ENCODE measurements at regions not wholly inside any gene's neighbourhood (a gene's known extent, or its start where the extent isn't known, plus 50 kb on each side); places are given as distances from the start of the nearest gene placed in this dataset.
"Not testable (repeated sequence)": the region's sequence is repeated elsewhere in the genome, so short reads cannot be mapped to it uniquely, and the experiment has no call there.

DNA sequence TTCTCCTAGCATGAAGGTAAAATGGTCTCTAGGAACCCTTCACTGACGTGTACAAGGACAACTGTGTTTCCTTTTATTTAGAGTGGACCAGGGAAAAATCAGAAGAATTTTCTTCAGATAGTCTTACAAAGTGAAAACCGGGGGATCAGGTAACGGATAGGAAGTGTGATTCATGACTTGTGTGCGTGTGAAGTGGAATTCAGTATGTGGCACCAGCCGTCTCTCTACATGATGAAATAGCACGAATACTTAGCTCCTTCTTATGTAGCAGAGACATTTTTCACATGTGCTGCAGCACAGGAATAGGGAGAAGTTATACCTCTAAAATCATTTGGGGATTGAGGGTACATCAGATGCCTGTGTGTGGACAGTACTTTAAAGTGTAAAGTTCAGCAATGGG, 159.2 kb downstream of the MEX3B start:
- H3K9me3 Mint-ChIP-seq: peaks cover 7% of the 10 kb centered on the region
- H3K27me3 Mint-ChIP-seq (ENCODE audit: low read depth): no peaks in the 10 kb centered on the region
- TF ChIP-seq CTCF (conservative IDR thresholded peaks at IDR 0.05): no peak
- H3K27ac Mint-ChIP-seq (ENCODE audit: unreplicated experiment): no peak overlapping the region
- peaks cover 11% of the 10 kb centered on the region for H3K36me3 Mint-ChIP-seq (ENCODE audit: low read depth)
- no peak overlapping the region for H3K4me3 Mint-ChIP-seq
- no peak for DNase-seq (ENCODE audit: low read depth, low spot score)
- H3K4me1 Mint-ChIP-seq: peaks cover 13% of the 10 kb centered on the region

DNA sequence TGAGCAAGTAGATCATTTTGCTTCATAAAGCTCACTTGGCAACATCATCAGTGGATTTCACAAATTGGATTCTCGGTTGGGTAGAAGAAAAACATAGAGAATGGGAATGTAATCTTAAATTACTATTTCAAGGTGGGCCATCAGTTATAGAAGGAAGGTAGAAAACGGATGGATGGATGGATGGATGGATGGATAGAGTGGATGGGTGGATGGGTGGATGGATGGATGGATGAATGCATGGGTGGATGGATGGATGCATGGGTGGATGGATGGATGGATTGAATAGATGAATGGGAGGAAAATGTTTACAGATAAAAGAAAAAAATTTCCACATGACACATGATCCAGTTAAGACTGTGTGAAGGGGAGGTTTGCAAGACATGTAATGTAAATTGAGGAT, 159.7 kb downstream of the MEX3B start:
- Mint-ChIP-seq H3K9me3 (peaks cover 7% of the 10 kb centered on the region), H3K27ac (ENCODE audit: unreplicated experiment) (no peak overlapping the region), H3K27me3 (ENCODE audit: low read depth) (no peaks in the 10 kb centered on the region), H3K36me3 (ENCODE audit: low read depth) (peaks cover 11% of the 10 kb centered on the region), H3K4me1 (peaks cover 13% of the 10 kb centered on the region), H3K4me3 (no peak overlapping the region)
- no peak for TF ChIP-seq CTCF (conservative IDR thresholded peaks at IDR 0.05)
- DNase-seq (ENCODE audit: low read depth, low spot score): no peak

DNA sequence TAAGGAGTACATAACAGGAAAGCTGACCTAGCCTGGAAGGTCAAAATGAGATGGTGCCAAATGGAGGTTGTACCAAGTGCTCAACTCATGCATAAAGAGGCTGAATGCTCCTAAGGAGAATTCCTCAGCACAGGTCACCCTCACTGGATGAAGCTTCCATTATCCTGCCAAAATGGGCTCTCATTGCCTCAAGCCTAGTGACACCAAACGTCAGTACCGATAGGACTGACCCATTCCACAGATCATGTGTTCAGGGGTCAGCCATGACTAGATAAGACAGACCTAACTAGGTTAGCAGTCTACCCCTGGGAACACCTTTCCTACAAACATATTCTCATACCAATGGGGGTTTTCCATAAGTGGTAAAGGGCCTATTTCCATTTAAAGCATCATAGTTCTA, 160.7 kb downstream of the MEX3B start:
- Mint-ChIP-seq H3K9me3 (peaks cover 7% of the 10 kb centered on the region), H3K4me1 (peaks cover 13% of the 10 kb centered on the region), H3K27me3 (ENCODE audit: low read depth) (no peaks in the 10 kb centered on the region), H3K4me3 (no peak overlapping the region), H3K27ac (ENCODE audit: unreplicated experiment) (no peak overlapping the region), H3K36me3 (ENCODE audit: low read depth) (peaks cover 11% of the 10 kb centered on the region)
- TF ChIP-seq CTCF (conservative IDR thresholded peaks at IDR 0.05): no peak
- no peak for DNase-seq (ENCODE audit: low read depth, low spot score)

DNA sequence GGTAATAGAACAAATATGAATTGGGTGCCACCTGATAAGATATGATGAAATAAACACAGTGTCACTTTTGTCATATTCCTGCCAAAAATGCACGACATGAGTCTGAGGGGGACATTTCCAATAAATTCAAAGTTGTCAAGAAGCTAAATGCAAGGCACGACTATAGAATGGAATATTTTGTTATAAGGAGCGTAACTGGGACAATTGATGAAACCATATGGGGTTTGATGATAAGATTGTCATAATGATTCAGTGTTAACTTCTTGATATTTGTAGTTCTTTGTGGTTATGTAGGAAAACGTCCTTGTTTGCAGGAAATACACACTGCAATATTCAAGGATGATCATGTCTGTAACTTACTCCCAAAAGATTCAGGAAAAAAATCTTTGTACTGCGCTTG, 163.3 kb downstream of the MEX3B start:
- Mint-ChIP-seq H3K27ac (ENCODE audit: unreplicated experiment) (no peak overlapping the region), H3K4me3 (no peak overlapping the region), H3K4me1 (peaks cover 23% of the 10 kb centered on the region), H3K27me3 (ENCODE audit: low read depth) (no peaks in the 10 kb centered on the region), H3K9me3 (peaks cover 7% of the 10 kb centered on the region), H3K36me3 (ENCODE audit: low read depth) (peaks cover 9% of the 10 kb centered on the region)
- DNase-seq (ENCODE audit: low read depth, low spot score): no peak
- TF ChIP-seq CTCF (conservative IDR thresholded peaks at IDR 0.05): no peak

- Mint-ChIP-seq H3K4me3 (no peak overlapping the region), H3K9me3 (peaks cover 6% of the 10 kb centered on the region), H3K36me3 (ENCODE audit: low read depth) (peaks cover 6% of the 10 kb centered on the region), H3K27ac (ENCODE audit: unreplicated experiment) (no peak overlapping the region), H3K4me1 (peaks cover 26% of the 10 kb centered on the region), H3K27me3 (ENCODE audit: low read depth) (no peaks in the 10 kb centered on the region)
- no peak for DNase-seq (ENCODE audit: low read depth, low spot score)
- no peak for TF ChIP-seq CTCF (conservative IDR thresholded peaks at IDR 0.05)
Observed at GRCh38 chr15:81880833-81881232, 165.0 kb downstream of the MEX3B start.

- Mint-ChIP-seq H3K36me3 (ENCODE audit: low read depth) (peaks cover 6% of the 10 kb centered on the region), H3K27ac (ENCODE audit: unreplicated experiment) (no peak overlapping the region), H3K4me3 (no peak overlapping the region), H3K9me3 (peaks cover 6% of the 10 kb centered on the region), H3K4me1 (peaks cover 26% of the 10 kb centered on the region), H3K27me3 (ENCODE audit: low read depth) (no peaks in the 10 kb centered on the region)
- DNase-seq (ENCODE audit: low read depth, low spot score): no peak
- TF ChIP-seq CTCF (conservative IDR thresholded peaks at IDR 0.05): no peak
Observed at GRCh38 chr15:81880314-81880713, 165.5 kb downstream of the MEX3B start.

DNA sequence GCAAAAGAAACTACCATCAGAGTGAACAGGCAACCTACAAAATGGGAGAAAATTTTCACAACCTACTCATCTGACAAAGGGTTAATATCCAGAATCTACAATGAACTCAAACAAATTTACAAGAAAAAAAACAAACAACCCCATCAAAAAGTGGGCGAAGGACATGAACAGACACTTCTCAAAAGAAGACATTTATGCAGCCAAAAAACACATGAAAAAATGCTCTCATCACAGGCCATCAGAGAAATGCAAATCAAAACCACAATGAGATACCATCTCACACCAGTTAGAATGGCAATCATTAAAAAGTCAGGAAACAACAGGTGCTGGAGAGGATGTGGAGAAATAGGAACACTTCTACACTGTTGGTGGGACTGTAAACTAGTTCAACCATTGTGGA, 170.1 kb downstream of the MEX3B start:
- not testable (repeated sequence) for H3K27ac Mint-ChIP-seq (ENCODE audit: unreplicated experiment); H3K27me3 Mint-ChIP-seq (ENCODE audit: low read depth); H3K36me3 Mint-ChIP-seq (ENCODE audit: low read depth)

GRCh38 chr15:81870746-81871106, 175.1 kb downstream of the MEX3B start:
- Mint-ChIP-seq H3K27ac (ENCODE audit: unreplicated experiment) (peak overlapping the region; percentile 99), H3K36me3 (ENCODE audit: low read depth) (peaks cover 24% of the 10 kb centered on the region), H3K4me1 (peaks cover 16% of the 10 kb centered on the region), H3K4me3 (peak overlapping the region; percentile 92), H3K9me3 (peaks cover 10% of the 10 kb centered on the region)
- not testable (repeated sequence) for H3K27me3 Mint-ChIP-seq (ENCODE audit: low read depth); DNase-seq (ENCODE audit: low read depth, low spot score)

More for the DNA sequence above, 170.1 kb downstream of the MEX3B start:
- DNase-seq (ENCODE audit: low read depth, low spot score); H3K9me3 Mint-ChIP-seq; H3K4me3 Mint-ChIP-seq: not testable (repeated sequence)
- H3K4me1 Mint-ChIP-seq: peaks cover 13% of the 10 kb centered on the region

All from neural crest cell (in vitro differentiated cells).